Activated CD8-positive, alpha-beta memory T cell treated with anti-CD3 and anti-CD28 coated beads, Interleukin-2, amount 50 U/mL, for 4 hours (primary cell): ENCODE measurements at regions not wholly inside any gene's neighbourhood (a gene's known extent, or its start where the extent isn't known, plus 50 kb on each side); places are given as distances from the start of the nearest gene placed in this dataset.
"Not testable (repeated sequence)": the region's sequence is repeated elsewhere in the genome, so short reads cannot be mapped to it uniquely, and the experiment has no call there.

ENCODE experiments used
- DNase-seq: peaks from one replicate; pipeline ENCODE4 v3.0.0-alpha.2; 2020

- DNase-seq, result no peak
These were observed 197.3 kb upstream of the MARCKS start for GRCh38 chr6:113659762-113660404.

- DNase-seq, result no peak
These were observed 196.3 kb upstream of the MARCKS start for GRCh38 chr6:113660819-113661218.

- no peak for DNase-seq
These were observed 195.0 kb upstream of the MARCKS start for GRCh38 chr6:113662093-113662665.

GRCh38 chr6:113662688-113663333 is 194.3 kb upstream of the MARCKS start:
- DNase-seq, result no peak

- no peak for DNase-seq
These were observed 192.2 kb upstream of the MARCKS start for GRCh38 chr6:113664909-113665308.

- DNase-seq, result no peak
These were observed 188.3 kb upstream of the MARCKS start for GRCh38 chr6:113668641-113669408.

GRCh38 chr6:113669606-113670005 is 187.5 kb upstream of the MARCKS start:
- no peak for DNase-seq

- DNase-seq, result no peak
These were observed 185.7 kb upstream of the MARCKS start for GRCh38 chr6:113671421-113671820.

GRCh38 chr6:113672491-113673149 is 184.5 kb upstream of the MARCKS start:
- no peak for DNase-seq

- no peak for DNase-seq
These were observed 183.1 kb upstream of the MARCKS start for GRCh38 chr6:113674075-113674474.

GRCh38 chr6:113676057-113676456 is 181.1 kb upstream of the MARCKS start:
- no peak for DNase-seq

GRCh38 chr6:113676968-113677367 is 180.2 kb upstream of the MARCKS start:
- DNase-seq, result no peak

GRCh38 chr6:113679051-113679450 is 178.1 kb upstream of the MARCKS start:
- no peak for DNase-seq

- DNase-seq, result no peak
These were observed 176.8 kb upstream of the MARCKS start for GRCh38 chr6:113680301-113680700.

- DNase-seq, result no peak
These were observed 173.2 kb upstream of the MARCKS start for GRCh38 chr6:113683968-113684367.

GRCh38 chr6:113684382-113684901 is 172.7 kb upstream of the MARCKS start:
- DNase-seq, result no peak

GRCh38 chr6:113686049-113686448 is 171.1 kb upstream of the MARCKS start:
- no peak for DNase-seq

- not testable (repeated sequence) for DNase-seq
These were observed 167.5 kb upstream of the MARCKS start for GRCh38 chr6:113689620-113690019.

GRCh38 chr6:113690281-113691259 is 166.6 kb upstream of the MARCKS start:
- DNase-seq, result no peak

- no peak for DNase-seq
These were observed 165.9 kb upstream of the MARCKS start for GRCh38 chr6:113691260-113691656.

GRCh38 chr6:113693851-113694250 is 163.3 kb upstream of the MARCKS start:
- DNase-seq, result no peak
